ENCODE measurements at regions not wholly inside any gene's neighbourhood (a gene's known extent, or its start where the extent isn't known, plus 50 kb on each side); places are given as distances from the start of the nearest gene placed in this dataset.
A peak's percentile ranks its signal among the peaks of the same experiment; 100 is the strongest.

- no peaks in the 10 kb centered on the region for H3K9me3 ChIP-seq (ENCODE audit: control insufficient read depth in 1 of 2, low read length in 2 of 2)
- peaks cover 0 to 12% (median under 1%) of the 10 kb centered on the region in 4 donors for H3K4me1 Mint-ChIP-seq
- H3K27me3 Mint-ChIP-seq = peaks cover 4 to 15% of the 10 kb centered on the region in 2 donors
- H3K27ac Mint-ChIP-seq = peak overlapping the region in 1 of 7 donors; percentile 53
- CTCF ChIA-PET (ENCODE audit: partially characterized antibody) = no interaction called here
- H3K27ac ChIP-seq (ENCODE audit: low read depth, low read length) = no peak overlapping the region
- H3K4me1 ChIP-seq (ENCODE audit: insufficient read depth, low read length) = no peaks in the 10 kb centered on the region
- H3K9me3 Mint-ChIP-seq = peaks cover 0 to 2% (median 0%) of the 10 kb centered on the region in 8 donors
- H3K36me3 Mint-ChIP-seq = no peaks in the 10 kb centered on the region
- POLR2A ChIA-PET (ENCODE audit: partially characterized antibody) = no interaction called here
- no peaks in the 10 kb centered on the region for H3K27me3 ChIP-seq (ENCODE audit: insufficient read depth, low read length)
- intact Hi-C loops (cut with micrococcal nuclease) = no loop called here
- H3K4me3 ChIP-seq (ENCODE audit: low read length in 2 of 2) = no peak overlapping the region
- no peak overlapping the region for H3K4me3 Mint-ChIP-seq
- no peaks in the 10 kb centered on the region for H3K36me3 ChIP-seq (ENCODE audit: insufficient read depth, low read length)
- DNase-seq = no peak
These were observed 171.8 kb downstream of the CTTN start for GRCh38 chr11:70569996-70570692.

- Histone ChIP-seq H3K4me1 (ENCODE audit: insufficient read depth, low read length) (no peaks in the 10 kb centered on the region), H3K27ac (ENCODE audit: low read depth, low read length) (no peak overlapping the region), H3K27me3 (ENCODE audit: insufficient read depth, low read length) (no peaks in the 10 kb centered on the region), H3K9me3 (ENCODE audit: control insufficient read depth in 1 of 2, low read length in 2 of 2) (no peaks in the 10 kb centered on the region), H3K4me3 (ENCODE audit: low read length in 2 of 2) (no peak overlapping the region), H3K36me3 (ENCODE audit: insufficient read depth, low read length) (no peaks in the 10 kb centered on the region)
- H3K4me3 Mint-ChIP-seq = no peak overlapping the region
- peaks cover 0 to 12% (median under 1%) of the 10 kb centered on the region in 4 donors for H3K4me1 Mint-ChIP-seq
- no peak overlapping the region for H3K27ac Mint-ChIP-seq
- peaks cover 2 to 15% of the 10 kb centered on the region in 2 donors for H3K27me3 Mint-ChIP-seq
- ChIA-PET POLR2A (ENCODE audit: partially characterized antibody) (no interaction called here), CTCF (ENCODE audit: partially characterized antibody) (no interaction called here)
- peaks cover 0 to under 1% (median 0%) of the 10 kb centered on the region in 8 donors for H3K9me3 Mint-ChIP-seq
- intact Hi-C loops (cut with micrococcal nuclease) = no loop called here
- DNase-seq = no peak
- no peaks in the 10 kb centered on the region for H3K36me3 Mint-ChIP-seq
These were observed 172.5 kb downstream of the CTTN start for GRCh38 chr11:70570693-70571395.

- no peaks in the 10 kb centered on the region for H3K4me1 ChIP-seq (ENCODE audit: insufficient read depth, low read length)
- ChIA-PET CTCF (ENCODE audit: partially characterized antibody) (no interaction called here), POLR2A (ENCODE audit: partially characterized antibody) (no interaction called here)
- H3K27me3 ChIP-seq (ENCODE audit: insufficient read depth, low read length) = no peaks in the 10 kb centered on the region
- Mint-ChIP-seq H3K4me1 (peaks cover 0 to 5% (median 0%) of the 10 kb centered on the region in 4 donors), H3K27ac (no peak overlapping the region), H3K27me3 (peaks cover 2 to 4% of the 10 kb centered on the region in 2 donors), H3K4me3 (no peak overlapping the region), H3K36me3 (no peaks in the 10 kb centered on the region), H3K9me3 (no peaks in the 10 kb centered on the region)
- H3K36me3 ChIP-seq (ENCODE audit: insufficient read depth, low read length) = no peaks in the 10 kb centered on the region
- no peak overlapping the region for H3K27ac ChIP-seq (ENCODE audit: low read depth, low read length)
- intact Hi-C loops (cut with micrococcal nuclease) = no loop called here
- H3K9me3 ChIP-seq (ENCODE audit: control insufficient read depth in 1 of 2, low read length in 2 of 2) = no peaks in the 10 kb centered on the region
- no peak overlapping the region for H3K4me3 ChIP-seq (ENCODE audit: low read length in 2 of 2)
- no peak for DNase-seq
These were observed 174.6 kb downstream of the CTTN start for GRCh38 chr11:70572974-70573260.

GRCh38 chr11:70573701-70574151 lies 175.4 kb downstream of the CTTN start:
- H3K4me1 Mint-ChIP-seq = no peaks in the 10 kb centered on the region
- H3K27me3 Mint-ChIP-seq = peaks cover 2 to 4% of the 10 kb centered on the region in 2 donors
- H3K27ac Mint-ChIP-seq = no peak overlapping the region
- no peaks in the 10 kb centered on the region for H3K27me3 ChIP-seq (ENCODE audit: insufficient read depth, low read length)
- no peak overlapping the region for H3K4me3 ChIP-seq (ENCODE audit: low read length in 2 of 2)
- ChIA-PET CTCF (ENCODE audit: partially characterized antibody) (no interaction called here), POLR2A (ENCODE audit: partially characterized antibody) (no interaction called here)
- DNase-seq = no peak
- intact Hi-C loops (cut with micrococcal nuclease) = no loop called here
- no peaks in the 10 kb centered on the region for H3K4me1 ChIP-seq (ENCODE audit: insufficient read depth, low read length)
- H3K27ac ChIP-seq (ENCODE audit: low read depth, low read length) = no peak overlapping the region
- H3K4me3 Mint-ChIP-seq = no peak overlapping the region
- H3K9me3 Mint-ChIP-seq = no peaks in the 10 kb centered on the region
- H3K36me3 ChIP-seq (ENCODE audit: insufficient read depth, low read length) = no peaks in the 10 kb centered on the region
- H3K9me3 ChIP-seq (ENCODE audit: control insufficient read depth in 1 of 2, low read length in 2 of 2) = no peaks in the 10 kb centered on the region
- no peaks in the 10 kb centered on the region for H3K36me3 Mint-ChIP-seq

- H3K9me3 ChIP-seq (ENCODE audit: control insufficient read depth in 1 of 2, low read length in 2 of 2) = no peaks in the 10 kb centered on the region
- DNase-seq = no peak
- no peaks in the 10 kb centered on the region for H3K27me3 ChIP-seq (ENCODE audit: insufficient read depth, low read length)
- no peaks in the 10 kb centered on the region for H3K4me1 Mint-ChIP-seq
- H3K27ac ChIP-seq (ENCODE audit: low read depth, low read length) = no peak overlapping the region
- ChIA-PET CTCF (ENCODE audit: partially characterized antibody) (no interaction called here), POLR2A (ENCODE audit: partially characterized antibody) (no interaction called here)
- no peaks in the 10 kb centered on the region for H3K36me3 Mint-ChIP-seq
- no peak overlapping the region for H3K4me3 ChIP-seq (ENCODE audit: low read length in 2 of 2)
- H3K27ac Mint-ChIP-seq = no peak overlapping the region
- peaks cover 2 to 3% of the 10 kb centered on the region in 2 donors for H3K27me3 Mint-ChIP-seq
- H3K4me3 Mint-ChIP-seq = no peak overlapping the region
- H3K9me3 Mint-ChIP-seq = no peaks in the 10 kb centered on the region
- H3K4me1 ChIP-seq (ENCODE audit: insufficient read depth, low read length) = no peaks in the 10 kb centered on the region
- no peaks in the 10 kb centered on the region for H3K36me3 ChIP-seq (ENCODE audit: insufficient read depth, low read length)
- intact Hi-C loops (cut with micrococcal nuclease) = no loop called here
These were observed 176.5 kb downstream of the CTTN start for GRCh38 chr11:70574725-70575347.

GRCh38 chr11:70575396-70576060 lies 177.2 kb downstream of the CTTN start:
- no peak overlapping the region for H3K4me3 ChIP-seq (ENCODE audit: low read length in 2 of 2)
- Mint-ChIP-seq H3K27ac (peak overlapping the region in 1 of 7 donors; percentile 73), H3K9me3 (no peaks in the 10 kb centered on the region), H3K4me1 (no peaks in the 10 kb centered on the region), H3K27me3 (peaks cover 2 to 3% of the 10 kb centered on the region in 2 donors), H3K36me3 (no peaks in the 10 kb centered on the region), H3K4me3 (no peak overlapping the region)
- DNase-seq = no peak
- H3K27me3 ChIP-seq (ENCODE audit: insufficient read depth, low read length) = no peaks in the 10 kb centered on the region
- no peaks in the 10 kb centered on the region for H3K9me3 ChIP-seq (ENCODE audit: control insufficient read depth in 1 of 2, low read length in 2 of 2)
- no peaks in the 10 kb centered on the region for H3K4me1 ChIP-seq (ENCODE audit: insufficient read depth, low read length)
- ChIA-PET CTCF (ENCODE audit: partially characterized antibody) (no interaction called here), POLR2A (ENCODE audit: partially characterized antibody) (no interaction called here)
- intact Hi-C loops (cut with micrococcal nuclease) = no loop called here
- no peaks in the 10 kb centered on the region for H3K36me3 ChIP-seq (ENCODE audit: insufficient read depth, low read length)
- no peak overlapping the region for H3K27ac ChIP-seq (ENCODE audit: low read depth, low read length)

GRCh38 chr11:70577258-70577603 lies 178.9 kb downstream of the CTTN start:
- H3K4me1 Mint-ChIP-seq = no peaks in the 10 kb centered on the region
- no peak for DNase-seq
- H3K27ac Mint-ChIP-seq = no peak overlapping the region
- intact Hi-C loops (cut with micrococcal nuclease) = no loop called here
- no peaks in the 10 kb centered on the region for H3K9me3 ChIP-seq (ENCODE audit: control insufficient read depth in 1 of 2, low read length in 2 of 2)
- H3K4me3 ChIP-seq (ENCODE audit: low read length in 2 of 2) = no peak overlapping the region
- H3K27me3 Mint-ChIP-seq = peaks cover 0 to 3% of the 10 kb centered on the region in 2 donors
- H3K4me1 ChIP-seq (ENCODE audit: insufficient read depth, low read length) = no peaks in the 10 kb centered on the region
- no peaks in the 10 kb centered on the region for H3K9me3 Mint-ChIP-seq
- H3K27ac ChIP-seq (ENCODE audit: low read depth, low read length) = no peak overlapping the region
- POLR2A ChIA-PET (ENCODE audit: partially characterized antibody) = no interaction called here
- CTCF ChIA-PET (ENCODE audit: partially characterized antibody) = no interaction called here
- no peaks in the 10 kb centered on the region for H3K36me3 Mint-ChIP-seq
- H3K27me3 ChIP-seq (ENCODE audit: insufficient read depth, low read length) = no peaks in the 10 kb centered on the region
- H3K4me3 Mint-ChIP-seq = no peak overlapping the region
- no peaks in the 10 kb centered on the region for H3K36me3 ChIP-seq (ENCODE audit: insufficient read depth, low read length)

All from CD4-positive, alpha-beta memory T cell (primary cell).